Epidermal melanocyte (primary cell): ENCODE measurements at regions not wholly inside any gene's neighbourhood (a gene's known extent, or its start where the extent isn't known, plus 50 kb on each side); places are given as distances from the start of the nearest gene placed in this dataset.

Experiments used
- DNase-seq: peaks from one replicate; pipeline ENCODE4 v3.0.0; 2011; ENCODE audit warnings: low spot score; ENCODE audit not compliant: insufficient read length

- DNase-seq: no peak
These were observed 248.0 kb upstream of the TBC1D5 start for GRCh38 chr3:17990390-17990789.

GRCh38 chr3:17986348-17986816, 244.0 kb upstream of the TBC1D5 start:
- no peak for DNase-seq

DNA sequence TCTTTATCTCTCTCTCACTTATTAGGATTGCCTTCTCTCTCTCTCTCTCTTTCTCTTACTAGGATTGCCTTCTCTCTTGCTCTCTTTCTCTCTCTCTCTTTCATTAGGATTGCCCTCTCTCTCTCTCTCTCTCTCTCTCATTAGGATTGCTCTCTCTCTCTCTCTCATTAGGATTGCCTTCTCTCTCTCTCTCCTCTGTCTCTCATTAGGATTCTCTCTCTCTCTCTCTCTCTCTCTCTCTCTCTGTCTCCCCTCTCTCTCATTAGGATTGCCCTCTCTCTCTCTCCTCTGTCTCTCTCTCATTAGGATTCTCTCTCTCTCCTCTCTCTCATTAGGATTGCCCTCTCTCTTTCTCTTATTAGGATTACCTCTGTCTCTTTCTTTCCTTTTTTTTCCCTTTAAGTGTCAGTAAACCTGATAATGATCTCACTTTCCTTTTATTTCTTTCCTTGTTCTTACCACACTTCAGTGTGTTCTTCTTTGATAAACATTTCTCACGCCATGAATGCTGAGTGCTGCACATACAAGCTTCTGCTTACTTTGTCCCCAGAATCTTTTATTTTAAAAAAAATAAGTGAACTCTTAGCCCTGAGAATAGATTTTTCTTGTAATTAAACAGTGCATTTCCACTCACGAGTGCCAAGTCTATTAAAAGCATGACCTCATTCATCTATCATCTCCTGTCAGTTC, 243.4 kb upstream of the TBC1D5 start:
- no peak for DNase-seq

DNA sequence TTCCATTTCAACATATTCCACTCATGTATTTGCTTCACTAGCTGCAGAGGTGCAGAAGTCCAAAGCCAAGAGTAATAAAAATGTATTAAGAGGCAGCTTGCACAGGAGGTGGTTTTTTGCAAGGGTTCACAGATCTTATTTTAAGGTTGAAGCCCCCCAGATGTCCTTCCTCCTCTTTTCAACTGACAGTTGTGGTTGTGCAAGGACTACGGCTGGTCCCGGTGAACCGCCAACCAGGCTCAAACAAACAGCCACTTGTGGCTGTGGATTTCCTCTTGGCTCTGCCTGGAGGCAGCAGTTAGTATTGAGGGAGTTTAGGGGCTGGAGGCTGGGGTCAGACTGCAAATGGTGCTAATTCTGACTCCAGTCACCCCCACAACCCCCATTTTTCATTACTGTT, 240.7 kb upstream of the TBC1D5 start:
- DNase-seq: no peak

- DNase-seq: no peak
These were observed 239.9 kb upstream of the TBC1D5 start for GRCh38 chr3:17982211-17982880.

DNA sequence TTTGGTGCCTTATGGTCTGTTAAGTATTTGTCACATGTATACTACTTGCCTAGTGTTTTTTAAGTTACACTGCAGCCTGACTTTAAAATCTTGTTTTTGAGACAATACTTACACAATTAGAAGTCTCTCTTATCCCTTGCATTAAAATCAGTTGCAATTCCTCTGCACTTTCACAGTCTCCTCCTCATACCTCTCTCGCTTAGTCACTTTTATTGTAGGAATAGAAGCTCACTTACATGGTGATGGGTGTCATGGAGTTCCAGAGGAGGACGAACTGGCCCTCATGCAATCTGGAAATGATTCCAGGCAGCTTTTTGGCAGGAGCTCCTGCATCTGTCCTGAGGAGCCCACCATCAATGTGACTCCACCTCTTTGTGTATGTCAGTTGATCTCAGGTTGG, 238.4 kb upstream of the TBC1D5 start:
- DNase-seq: no peak

DNA sequence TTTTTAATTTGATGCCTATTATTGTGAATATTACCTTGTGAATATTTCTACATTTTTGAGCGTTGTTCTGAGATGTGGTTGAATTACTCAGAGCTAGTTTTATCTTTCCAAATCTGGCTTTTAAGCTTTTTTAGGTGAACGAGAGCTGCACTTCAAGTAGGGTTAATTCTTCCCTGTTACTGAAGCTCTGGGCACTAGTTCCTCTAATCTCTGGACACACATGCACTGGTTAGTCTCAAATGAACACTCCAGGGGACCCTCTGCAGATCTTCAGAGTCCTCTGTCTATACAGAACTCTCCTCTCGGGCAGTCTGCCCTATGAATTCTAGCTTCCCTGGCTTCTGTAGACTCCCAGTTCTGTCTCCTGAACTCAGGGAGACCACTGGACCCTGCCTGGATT, 237.5 kb upstream of the TBC1D5 start:
- DNase-seq: no peak

DNA sequence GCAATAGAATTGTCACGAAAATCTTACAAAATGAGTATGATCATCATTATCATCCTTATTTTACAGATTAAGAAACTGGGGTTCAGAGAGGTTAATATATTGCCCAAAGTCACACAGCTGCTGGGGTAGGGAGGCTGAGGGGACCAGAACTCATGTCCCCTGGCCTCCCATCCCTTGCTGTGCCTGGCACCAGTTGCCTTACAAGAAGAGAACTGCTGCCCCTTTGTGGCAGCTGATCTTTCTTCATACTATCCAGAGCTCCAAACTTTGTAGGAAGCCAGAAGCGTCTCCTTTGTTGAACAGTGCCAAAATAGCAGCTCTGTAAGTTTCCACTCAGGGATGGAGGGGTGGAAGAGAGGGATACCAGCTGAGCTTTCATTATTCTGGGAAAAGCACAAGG, 236.8 kb upstream of the TBC1D5 start:
- no peak for DNase-seq

- no peak for DNase-seq
These were observed 231.9 kb upstream of the TBC1D5 start for GRCh38 chr3:17974206-17974841.

- no peak for DNase-seq
These were observed 230.8 kb upstream of the TBC1D5 start for GRCh38 chr3:17972959-17973906.

DNA sequence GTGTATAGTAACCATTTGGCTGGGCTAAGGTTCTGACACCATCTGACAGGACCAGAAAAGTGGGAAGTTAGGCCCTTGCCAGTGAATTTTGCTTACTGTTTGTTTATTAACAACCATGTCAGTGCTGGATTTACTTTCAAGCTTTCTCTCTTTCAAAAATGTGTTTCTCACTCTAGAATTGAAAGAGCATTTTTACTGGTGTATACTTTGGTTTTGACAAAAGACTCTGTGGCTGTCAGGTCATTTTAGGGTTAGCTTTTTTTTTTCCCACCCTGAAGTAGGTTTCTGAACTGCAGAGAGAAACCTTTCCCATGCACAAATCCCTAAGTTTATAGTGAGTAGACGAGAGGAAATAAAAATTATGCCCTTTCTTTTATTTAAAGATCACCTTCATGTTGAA, 230.0 kb upstream of the TBC1D5 start:
- DNase-seq: no peak

DNA sequence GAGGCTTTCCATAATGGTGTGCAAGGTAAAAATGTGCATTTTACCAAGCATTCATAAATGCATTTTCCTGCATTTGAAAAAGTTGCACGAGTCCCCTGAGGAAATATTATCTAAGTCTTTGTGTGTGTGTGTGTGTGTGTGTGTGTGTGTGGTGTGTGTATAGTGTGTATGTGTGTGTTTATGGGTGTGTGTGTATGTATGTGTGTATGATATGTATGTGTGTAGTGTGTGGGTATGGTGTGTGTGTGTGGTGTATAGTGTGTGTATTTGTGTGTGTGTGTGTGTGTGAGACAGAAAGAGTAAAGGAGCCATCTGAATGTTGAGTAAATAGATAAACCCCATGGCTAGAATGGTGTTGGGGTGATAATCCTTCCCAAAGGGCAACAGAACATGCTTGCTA, 229.6 kb upstream of the TBC1D5 start:
- DNase-seq: no peak

GRCh38 chr3:17969985-17970568, 227.6 kb upstream of the TBC1D5 start:
- no peak for DNase-seq

DNA sequence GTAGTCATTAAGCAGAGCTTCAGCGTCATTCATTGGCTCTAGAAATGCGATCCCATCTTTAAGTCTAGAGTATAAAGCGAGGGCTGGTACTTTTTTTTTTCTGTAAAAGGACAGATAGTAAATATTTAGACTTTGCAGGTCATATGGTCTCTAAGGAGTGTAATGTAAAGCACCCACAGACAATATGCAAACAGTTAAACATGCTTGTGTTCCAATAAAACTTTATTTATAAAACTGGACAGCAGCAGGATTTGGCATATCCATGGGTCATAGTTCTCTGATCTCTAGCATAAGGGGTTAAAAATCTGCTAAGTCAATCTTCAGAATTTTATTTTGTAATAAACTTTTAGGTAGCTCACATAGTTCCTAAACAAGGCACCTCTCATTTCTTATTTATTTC, 226.8 kb upstream of the TBC1D5 start:
- DNase-seq: no peak

DNA sequence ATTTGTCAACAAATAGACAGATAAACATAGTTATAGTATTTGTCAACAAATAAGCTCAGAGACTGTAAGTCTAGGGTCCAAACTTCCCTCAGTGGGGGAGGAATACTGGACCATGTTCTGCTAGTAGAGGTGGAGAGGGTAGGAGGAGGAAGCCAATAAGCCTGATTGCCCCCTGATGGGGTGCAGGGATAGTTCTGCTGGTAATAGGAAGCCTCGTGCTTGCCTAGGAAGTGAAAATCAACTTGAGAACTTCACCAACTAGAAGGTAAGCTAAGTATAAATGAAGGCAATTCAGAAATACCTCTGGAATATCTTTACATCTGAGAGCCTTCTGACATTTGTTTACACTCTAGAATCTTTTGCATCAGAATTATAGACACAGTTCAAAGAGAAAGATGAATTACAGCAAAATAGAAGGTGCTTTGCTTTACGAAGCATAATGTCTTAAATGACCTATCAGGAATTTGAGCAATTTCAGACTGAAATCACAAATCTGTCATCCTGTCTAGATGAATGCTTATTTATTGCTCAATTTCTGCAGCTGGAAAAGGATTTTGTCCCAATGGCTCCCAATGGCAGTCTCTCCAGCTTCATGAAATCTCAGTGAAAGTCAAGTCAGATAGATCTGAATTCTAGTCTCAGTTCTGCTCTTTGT, 225.6 kb upstream of the TBC1D5 start:
- DNase-seq: no peak

GRCh38 chr3:17967111-17967510, 224.7 kb upstream of the TBC1D5 start:
- DNase-seq: no peak

- no peak for DNase-seq
These were observed 222.9 kb upstream of the TBC1D5 start for GRCh38 chr3:17965331-17965730.

DNA sequence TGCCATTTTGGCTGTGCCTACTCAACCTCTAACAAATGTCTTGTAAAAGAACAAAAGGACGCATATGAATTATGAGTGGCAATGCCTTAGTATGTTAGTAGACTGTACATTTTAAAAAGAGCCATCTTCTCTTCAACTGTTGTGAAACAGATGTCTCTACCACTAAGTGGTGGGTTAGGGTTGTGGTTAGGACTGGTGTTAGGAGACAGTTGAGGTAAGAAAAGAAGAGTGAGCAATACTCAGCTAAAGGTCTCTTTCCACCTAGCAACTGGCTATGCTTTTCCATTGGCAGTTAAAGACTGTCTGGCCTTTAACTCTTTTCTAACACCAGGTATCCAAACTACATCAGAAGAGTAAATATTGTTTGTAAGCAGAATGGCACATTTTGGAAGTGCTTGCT, 221.7 kb upstream of the TBC1D5 start:
- DNase-seq: no peak

- DNase-seq: no peak
These were observed 213.0 kb upstream of the TBC1D5 start for GRCh38 chr3:17955411-17955810.

DNA sequence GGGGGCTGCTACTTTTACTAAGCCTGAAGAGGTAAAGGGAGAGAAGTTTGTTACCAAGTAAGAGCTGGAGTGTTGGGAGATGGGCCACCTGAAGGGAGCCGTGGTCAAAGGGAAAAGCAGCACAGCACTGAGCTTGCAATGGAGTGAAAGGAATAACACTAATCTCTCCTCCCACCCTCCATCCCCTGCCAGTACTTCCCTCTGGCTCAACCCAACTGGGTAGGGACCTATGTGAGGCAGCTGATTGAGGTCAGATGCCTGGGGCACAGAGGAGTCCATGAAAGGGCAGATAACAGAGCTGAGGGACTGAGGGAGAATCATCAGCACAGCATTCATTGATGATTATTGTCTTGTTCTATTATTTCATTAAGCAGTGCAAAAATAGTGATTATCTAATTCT, 212.4 kb upstream of the TBC1D5 start:
- no peak for DNase-seq

GRCh38 chr3:17951241-17951640, 208.8 kb upstream of the TBC1D5 start:
- no peak for DNase-seq
